Neural cell (in vitro differentiated cells): ENCODE measurements at regions not wholly inside any gene's neighbourhood (a gene's known extent, or its start where the extent isn't known, plus 50 kb on each side); places are given as distances from the start of the nearest gene placed in this dataset.
A peak's percentile ranks its signal among the peaks of the same experiment; 100 is the strongest.

Experiments
- CTCF ChIP-seq: fragments of 450-650 bp; IDR thresholded peaks from 2 replicates; pipeline ENCODE4 v1.5.1; 2014; ENCODE audit warnings: antibody characterized with exemption, mild to moderate bottlenecking, moderate library complexity; ENCODE audit not compliant: poor library complexity, severe bottlenecking
- EP300 ChIP-seq: fragments of 450-650 bp; conservative IDR thresholded peaks from 2 replicates; pipeline ENCODE4 v1.6.1; 2014; ENCODE audit warnings: antibody characterized with exemption, mild to moderate bottlenecking, moderate library complexity; ENCODE audit not compliant: poor library complexity, severe bottlenecking
- EZH2 ChIP-seq: fragments of 200-600, 300-800 bp; shearing (Covaris generic), sonication (generic); IDR thresholded peaks from 2 replicates; pipeline ENCODE4 v1.6.1; 2014; ENCODE audit warnings: antibody characterized with exemption, low read length, borderline replicate concordance, mild to moderate bottlenecking; ENCODE audit not compliant: insufficient read depth, poor library complexity, severe bottlenecking
- POLR2AphosphoS5 ChIP-seq: IDR thresholded peaks from 2 replicates; pipeline ENCODE4 v1.6.1; 2012
- RAD21 ChIP-seq: fragments of 450-650 bp; conservative IDR thresholded peaks from 2 replicates; pipeline ENCODE4 v1.6.1; 2014; ENCODE audit warnings: antibody characterized with exemption, mild to moderate bottlenecking, moderate library complexity
- REST ChIP-seq: IDR thresholded peaks from 2 replicates; pipeline ENCODE4 v1.6.1; 2012; ENCODE audit warnings: borderline replicate concordance
- SMC3 ChIP-seq: fragments of 450-650 bp; conservative IDR thresholded peaks from 2 replicates; pipeline ENCODE4 v1.6.1; 2014; ENCODE audit warnings: antibody characterized with exemption, mild to moderate bottlenecking, moderate library complexity; ENCODE audit not compliant: poor library complexity
- TAF1 ChIP-seq: IDR thresholded peaks from 2 replicates; pipeline ENCODE4 v1.6.1; 2012; ENCODE audit warnings: low read depth

GRCh38 chr16:66127459-66128370 lies 238.8 kb upstream of the CDH5 start:
- no peak for TF ChIP-seq EZH2
- no peak for TF ChIP-seq POLR2AphosphoS5
- peak; percentile 41 for TF ChIP-seq CTCF
- no peak for TF ChIP-seq RAD21
- no peak for TF ChIP-seq SMC3
- no peak for TF ChIP-seq TAF1
- TF ChIP-seq EP300 = no peak
- TF ChIP-seq REST = peak; percentile 12
